Ishikawa (cell line): ENCODE measurements at regions not wholly inside any gene's neighbourhood (a gene's known extent, or its start where the extent isn't known, plus 50 kb on each side); places are given as distances from the start of the nearest gene placed in this dataset.

Experiments used
- CEBPB ChIP-seq: IDR thresholded peaks from 2 replicates; pipeline ENCODE4 v1.6.1; 2012
- CREB1 ChIP-seq: IDR thresholded peaks from 2 replicates; pipeline ENCODE4 v1.6.1; 2012; ENCODE audit warnings: low read depth
- EGR1 ChIP-seq: IDR thresholded peaks from 2 replicates; pipeline ENCODE4 v1.6.1; 2012
- EP300 ChIP-seq: IDR thresholded peaks from 2 replicates; pipeline ENCODE4 v1.6.1; 2012; ENCODE audit warnings: borderline replicate concordance
- FOXM1 ChIP-seq: IDR thresholded peaks from 2 replicates; pipeline ENCODE4 v1.6.1; 2012; ENCODE audit warnings: low read depth, borderline replicate concordance
- MAX ChIP-seq: IDR thresholded peaks from 2 replicates; pipeline ENCODE4 v1.6.1; 2012
- NFIC ChIP-seq: IDR thresholded peaks from 2 replicates; pipeline ENCODE4 v1.6.1; 2012
- RAD21 ChIP-seq: IDR thresholded peaks from 2 replicates; pipeline ENCODE4 v1.6.1; 2012; ENCODE audit warnings: low read depth
- REST ChIP-seq: IDR thresholded peaks from 2 replicates; pipeline ENCODE4 v1.6.1; 2012; ENCODE audit warnings: low read depth, mild to moderate bottlenecking
- TAF1 ChIP-seq: IDR thresholded peaks from 2 replicates; pipeline ENCODE4 v1.6.1; 2012; ENCODE audit warnings: low read depth, mild to moderate bottlenecking
- TCF12 ChIP-seq: IDR thresholded peaks from 2 replicates; pipeline ENCODE4 v1.6.1; 2012; ENCODE audit warnings: low read depth
- TEAD4 ChIP-seq: IDR thresholded peaks from 2 replicates; pipeline ENCODE4 v1.6.1; 2012
- USF1 ChIP-seq: IDR thresholded peaks from 2 replicates; pipeline ENCODE4 v1.6.1; 2012
- YY1 ChIP-seq: IDR thresholded peaks from 2 replicates; pipeline ENCODE4 v1.6.1; 2012; ENCODE audit warnings: low read depth
- ZBTB7A ChIP-seq: IDR thresholded peaks from 2 replicates; pipeline ENCODE4 v1.6.1; 2012; ENCODE audit warnings: low read depth

- TF ChIP-seq USF1 (no peak), CREB1 (no peak), FOXM1 (no peak), EP300 (no peak), REST (no peak), NFIC (no peak), ZBTB7A (no peak)
Observed at GRCh38 chr7:42766782-42767423, 145.0 kb downstream of the C7orf25 start.

GRCh38 chr7:42765931-42766330 is 145.9 kb downstream of the C7orf25 start:
- TF ChIP-seq CREB1 (no peak), RAD21 (no peak), USF1 (no peak), CEBPB (no peak), TCF12 (no peak), REST (no peak), TAF1 (no peak), NFIC (no peak)

GRCh38 chr7:42763137-42763551 is 148.7 kb downstream of the C7orf25 start:
- TF ChIP-seq FOXM1: no peak
- TF ChIP-seq NFIC: no peak
- no peak for TF ChIP-seq CEBPB
- TF ChIP-seq ZBTB7A: no peak
- TF ChIP-seq USF1: no peak
- no peak for TF ChIP-seq MAX
- no peak for TF ChIP-seq EGR1
- no peak for TF ChIP-seq TEAD4
- no peak for TF ChIP-seq RAD21
- TF ChIP-seq YY1: no peak
- no peak for TF ChIP-seq REST
- no peak for TF ChIP-seq EP300
- TF ChIP-seq CREB1: no peak

- TF ChIP-seq YY1 (no peak), TCF12 (no peak), REST (no peak)
Observed at GRCh38 chr7:42761486-42761885, 150.4 kb downstream of the C7orf25 start.
